CD14-positive monocyte (primary cell): ENCODE measurements at regions not wholly inside any gene's neighbourhood (a gene's known extent, or its start where the extent isn't known, plus 50 kb on each side); places are given as distances from the start of the nearest gene placed in this dataset.

Source experiments
- DNase-seq, 3 donors: peaks; one replicate each; pipeline ENCODE4 v3.0.0-alpha.2; 2011 to 2022
- H2AFZ ChIP-seq: 2 replicates; pipeline ENCODE4 v1.6.0; 2012; ENCODE audit warnings: mild to moderate bottlenecking, low read depth, low read length, inconsistent platforms; ENCODE audit not compliant: insufficient read depth, poor library complexity, severe bottlenecking
- H3K27ac ChIP-seq, 2 donors: 1 replicate in 1 of 2; 2 replicates in 1 of 2; pipeline ENCODE4 v1.5.1; 2012 to 2013; ENCODE audit warnings: low read length in 2 of 2, control low read depth in 1 of 2, inconsistent platforms in 1 of 2, low read depth in 1 of 2, mild to moderate bottlenecking in 1 of 2
- H3K27me3 ChIP-seq, 2 donors: one replicate each; pipeline versions ENCODE4 v1.6.0 to v1.6.1; 2011 to 2013; ENCODE audit warnings: low read length in 2 of 2; ENCODE audit not compliant: control insufficient read depth in 2 of 2, insufficient read depth in 2 of 2
- H3K36me3 ChIP-seq, 2 donors: replicated peaks in 1 of 2; 1 replicate in 1 of 2; 2 replicates in 1 of 2; pipeline versions ENCODE4 v1.5.1 to v1.6.1; 2012 to 2013; ENCODE audit warnings: low read length in 2 of 2, control low read depth in 1 of 2, inconsistent platforms in 1 of 2, mild to moderate bottlenecking in 1 of 2; ENCODE audit not compliant: insufficient read depth in 2 of 2, control insufficient read depth in 1 of 2
- H3K4me1 ChIP-seq, 2 donors: 1 replicate in 1 of 2; 2 replicates in 1 of 2; pipeline versions ENCODE4 v1.5.1 to v1.6.1; 2012 to 2013; ENCODE audit warnings: low read length in 2 of 2, control low read depth in 1 of 2, inconsistent platforms in 1 of 2, mild to moderate bottlenecking in 1 of 2, moderate library complexity in 1 of 2; ENCODE audit not compliant: insufficient read depth in 2 of 2, control insufficient read depth in 1 of 2
- H3K4me2 ChIP-seq: replicated peaks from 2 replicates; pipeline ENCODE3; 2012; ENCODE audit warnings: low read length, moderate library complexity, mild to moderate bottlenecking; ENCODE audit not compliant: poor library complexity, severe bottlenecking; ENCODE audit errors: extremely low read depth
- H3K4me3 ChIP-seq, 3 experiments: fragments of 200-600 bp in 1 of 3; sonication (generic) in 1 of 3; replicated peaks in 1 of 3; 1 replicate in 2 of 3; 2 replicates in 1 of 3; pipeline ENCODE4 v1.5.1; 2011 to 2013; ENCODE audit warnings: low read length in 3 of 3, mild to moderate bottlenecking in 3 of 3, control low read depth in 2 of 3, low read depth in 2 of 3, inconsistent platforms in 1 of 3, moderate library complexity in 1 of 3
- H3K79me2 ChIP-seq: 2 replicates; pipeline ENCODE4 v1.6.0; 2012; ENCODE audit warnings: mild to moderate bottlenecking, control low read depth, inconsistent platforms, low read length, moderate library complexity; ENCODE audit not compliant: insufficient read depth
- H3K9ac ChIP-seq: 2 replicates; pipeline ENCODE4 v1.6.0; 2017; ENCODE audit warnings: low read length, mild to moderate bottlenecking; ENCODE audit not compliant: insufficient read depth, poor library complexity, severe bottlenecking
- H3K9me3 ChIP-seq, 2 donors: replicated peaks in 1 of 2; 1 replicate in 1 of 2; 2 replicates in 1 of 2; pipeline versions ENCODE4 v1.5.1 to v1.6.1; 2012 to 2013; ENCODE audit warnings: low read length in 2 of 2, control low read depth in 1 of 2; ENCODE audit not compliant: control insufficient read depth in 1 of 2, insufficient read depth in 1 of 2
- H4K20me1 ChIP-seq: 2 replicates; pipeline ENCODE4 v1.6.0; 2012; ENCODE audit warnings: mild to moderate bottlenecking, low read length, control low read depth, moderate library complexity; ENCODE audit not compliant: insufficient read depth
- H3K27ac Mint-ChIP-seq, 7 donors: one replicate each; pipeline ENCODE4 v1.8.0; 2020; ENCODE audit warnings: mild to moderate bottlenecking in 7 of 7, mixed read lengths in 7 of 7, moderate library complexity in 6 of 7, inconsistent platforms in 2 of 7
- H3K27me3 Mint-ChIP-seq, 3 donors: one replicate each; pipeline ENCODE4 v1.8.0; 2021 to 2022; ENCODE audit warnings: low read depth in 3 of 3, mild to moderate bottlenecking in 3 of 3, mixed read lengths in 3 of 3, moderate library complexity in 3 of 3, inconsistent platforms in 1 of 3
- H3K36me3 Mint-ChIP-seq, 2 donors: one replicate each; pipeline ENCODE4 v1.8.0; 2020; ENCODE audit warnings: mixed read lengths in 2 of 2, inconsistent platforms in 1 of 2, mild to moderate bottlenecking in 1 of 2
- H3K4me1 Mint-ChIP-seq: one replicate; pipeline ENCODE4 v1.8.0; 2020; ENCODE audit warnings: mild to moderate bottlenecking, mixed read lengths
- H3K4me3 Mint-ChIP-seq, 2 donors: one replicate each; pipeline ENCODE4 v1.8.0; 2020; ENCODE audit warnings: mild to moderate bottlenecking in 2 of 2, mixed read lengths in 2 of 2, moderate library complexity in 1 of 2
- H3K9me3 Mint-ChIP-seq, 7 donors: one replicate each; pipeline ENCODE4 v1.8.0; 2020 to 2022; ENCODE audit warnings: mixed read lengths in 7 of 7, mild to moderate bottlenecking in 6 of 7, moderate library complexity in 6 of 7, inconsistent platforms in 2 of 7
- CTCF ChIP-seq: fragments of 200-600 bp; IDR thresholded peaks from one replicate; pipeline ENCODE4 v1.8.0; 2022; ENCODE audit warnings: antibody characterized with exemption, mild to moderate bottlenecking
- WGBS: methylation state at CpG from one replicate; pipeline ENCODE4 v1.1.5; 2013; ENCODE audit warnings: missing lambda C conversion rate; ENCODE audit not compliant: insufficient coverage; 5-methylcytosine and 5-hydroxymethylcytosine counted together
- intact Hi-C, 2 donors: fragments of 100-400 bp; cut with micrococcal nuclease; formaldehyde crosslinking; loops; one replicate each; pipeline versions ENCODE4 v1.15.0 to v1.15.1; 2023

GRCh38 chr17:6325741-6326140 lies 109.2 kb downstream of the AIPL1 start:
- intact Hi-C loops, result no loop called here
- Histone ChIP-seq H3K4me1 (no peaks in the 10 kb centered on the region), H4K20me1 (no peaks in the 10 kb centered on the region), H3K9me3 (no peaks in the 10 kb centered on the region), H3K36me3 (no peaks in the 10 kb centered on the region), H3K27me3 (peaks cover 2 to 5% of the 10 kb centered on the region in 2 donors), H3K4me2 (no peak overlapping the region), H3K4me3 (no peak overlapping the region), H2AFZ (no peak overlapping the region), H3K79me2 (no peaks in the 10 kb centered on the region), H3K9ac (no peak overlapping the region), H3K27ac (no peak overlapping the region)
- Mint-ChIP-seq H3K4me1 (no peaks in the 10 kb centered on the region), H3K4me3 (no peak overlapping the region), H3K27me3 (peaks cover 0 to 14% (median 6%) of the 10 kb centered on the region in 3 donors), H3K27ac (no peak overlapping the region), H3K9me3 (peaks cover 0 to 2% (median 0%) of the 10 kb centered on the region in 7 donors), H3K36me3 (no peaks in the 10 kb centered on the region)
- TF ChIP-seq CTCF, result no peak
- WGBS, result 95% methylated on average over 7 of the region's 8 CpGs
- no peak for DNase-seq

- peaks cover 0 to 14% (median 2%) of the 10 kb centered on the region in 3 donors for H3K27me3 Mint-ChIP-seq
- Histone ChIP-seq H3K4me2 (no peak overlapping the region), H3K79me2 (no peaks in the 10 kb centered on the region), H3K4me1 (no peaks in the 10 kb centered on the region), H3K36me3 (no peaks in the 10 kb centered on the region), H2AFZ (no peak overlapping the region), H3K27ac (no peak overlapping the region), H3K9ac (no peak overlapping the region), H3K9me3 (no peaks in the 10 kb centered on the region), H3K27me3 (peaks cover 2 to 5% of the 10 kb centered on the region in 2 donors), H3K4me3 (no peak overlapping the region), H4K20me1 (no peaks in the 10 kb centered on the region)
- no peaks in the 10 kb centered on the region for H3K36me3 Mint-ChIP-seq
- peaks cover 0 to 2% (median 0%) of the 10 kb centered on the region in 7 donors for H3K9me3 Mint-ChIP-seq
- no peak overlapping the region for H3K4me3 Mint-ChIP-seq
- intact Hi-C loops, result no loop called here
- no peak overlapping the region for H3K27ac Mint-ChIP-seq
- no peaks in the 10 kb centered on the region for H3K4me1 Mint-ChIP-seq
- no CpG with 5 or more reads among the region's 6 CpGs for WGBS
- no peak for DNase-seq
- TF ChIP-seq CTCF, result no peak
These were observed 109.9 kb downstream of the AIPL1 start for GRCh38 chr17:6325051-6325450.
